ENCODE measurements at regions not wholly inside any gene's neighbourhood (a gene's known extent, or its start where the extent isn't known, plus 50 kb on each side); places are given as distances from the start of the nearest gene placed in this dataset.

DNA sequence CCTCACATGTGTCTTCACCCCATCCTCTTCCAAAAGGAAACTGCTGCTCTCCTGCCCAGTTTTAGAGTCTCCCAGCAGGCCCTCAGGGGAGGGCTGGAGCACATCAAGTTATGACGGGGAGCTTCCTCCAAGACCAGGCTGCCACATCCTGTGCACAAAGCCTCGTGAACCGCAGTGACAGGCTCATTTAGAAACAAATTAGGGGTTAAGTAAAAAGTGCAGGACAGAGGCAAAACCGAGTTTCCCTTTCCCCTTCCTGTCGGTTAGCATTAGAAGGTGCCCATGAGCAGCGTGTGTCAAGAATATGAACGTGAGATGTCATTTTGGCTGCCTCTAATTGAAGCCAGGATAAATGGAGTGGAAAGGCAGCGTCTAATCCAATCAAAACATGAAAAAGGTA is 199.7 kb downstream of the ARRDC4 start:
- TF ChIP-seq POLR2AphosphoS5 (IDR thresholded peaks at IDR 0.05; ENCODE audit: borderline replicate concordance, low read depth, low read length) (no peak), EZH2 (IDR thresholded peaks at IDR 0.05) (no peak)
